GM12878 (cell line): ENCODE measurements at regions not wholly inside any gene's neighbourhood (a gene's known extent, or its start where the extent isn't known, plus 50 kb on each side); places are given as distances from the start of the nearest gene placed in this dataset.

Experiments
- ATAC-seq: fragments of 200-7000 bp; cut with Tn5 transposase; 3 replicates; pipeline ENCODE4 v1.9.1; 2020; ENCODE audit warnings: mild to moderate bottlenecking, moderate library complexity
- BruUV-seq: library from RNA; stranded (reverse); fragments of 400-500 nt; replicated peaks from 2 replicates; lab custom pipeline; 2021; lab: Mats Ljungman, UMichigan
- CTCF ChIA-PET: fragments of 300-600 bp; sonication (Branson Sonifier 250); formaldehyde crosslinking; extraction: SDS; loops from one replicate; lab custom pipeline; 2021; ENCODE audit warnings: inconsistent platforms; lab: Yijun Ruan, JAX
- POLR2A ChIA-PET: fragments of 350-600 bp; formaldehyde crosslinking; extraction: SDS; loops from one replicate; lab custom pipeline; 2021; ENCODE audit warnings: inconsistent platforms; lab: Charles Lee
- RAD21 ChIA-PET: fragments of 300-600 bp; sonication (Branson Sonifier 250); formaldehyde crosslinking; loops from one replicate; lab custom pipeline; 2023; ENCODE audit warnings: antibody characterized with exemption; ENCODE audit not compliant: unreplicated experiment; lab: Charles Lee
- SMC1A ChIA-PET: fragments of 300-600 bp; sonication (Branson Sonifier 250); formaldehyde crosslinking; loops from one replicate; lab custom pipeline; 2023; ENCODE audit not compliant: unreplicated experiment, uncharacterized antibody; lab: Charles Lee
- DNase-seq: peaks from one replicate; pipeline ENCODE4 v3.0.0-alpha.2; 2011; ENCODE audit warnings: low read depth, low spot score
- FAIRE-seq: peaks from 3 replicates; lab custom pipeline; 2011; peaks lifted over from hg19 to GRCh38; lab: Jason Lieb, UNC
- H2AFZ ChIP-seq: 2 replicates; pipeline ENCODE4 v1.6.0; 2011; ENCODE audit warnings: low read depth, low read length, control low read depth; ENCODE audit not compliant: control insufficient read depth
- H3K27ac ChIP-seq: 2 replicates; pipeline ENCODE4 v1.5.1; 2011; ENCODE audit warnings: control low read depth; ENCODE audit not compliant: control insufficient read depth, insufficient read depth
- H3K27me3 ChIP-seq, 2 experiments: replicated peaks in 1 of 2; 2 replicates each; pipeline versions ENCODE4 v1.6.0 to v1.6.1; 2011; ENCODE audit warnings: low read length in 1 of 2; ENCODE audit not compliant: control insufficient read depth in 2 of 2, insufficient read depth in 2 of 2
- H3K36me3 ChIP-seq, 2 experiments: 2 replicates each; pipeline ENCODE4 v1.5.1; 2011; ENCODE audit warnings: low read length in 1 of 2; ENCODE audit not compliant: control insufficient read depth in 2 of 2, insufficient read depth in 2 of 2
- H3K4me1 ChIP-seq: 2 replicates; pipeline ENCODE4 v1.6.1; 2011; ENCODE audit warnings: mild to moderate bottlenecking, low read length, moderate library complexity, mixed read lengths; ENCODE audit not compliant: control insufficient read depth, insufficient read depth
- H3K4me2 ChIP-seq: 2 replicates; pipeline ENCODE4 v1.6.0; 2011; ENCODE audit warnings: control low read depth; ENCODE audit not compliant: control insufficient read depth, insufficient read depth
- H3K4me3 ChIP-seq: fragments of 200-600 bp; sonication (generic); 2 replicates; pipeline ENCODE4 v1.5.1; 2016
- H3K79me2 ChIP-seq: 2 replicates; pipeline ENCODE4 v1.6.0; 2011; ENCODE audit warnings: low read length; ENCODE audit not compliant: control insufficient read depth, insufficient read depth
- H3K9ac ChIP-seq: 2 replicates; pipeline ENCODE4 v1.8.0; 2011; ENCODE audit warnings: low read length, control low read depth, mixed read lengths; ENCODE audit not compliant: control insufficient read depth, insufficient read depth
- H3K9me3 ChIP-seq: replicated peaks from 3 replicates; pipeline ENCODE4 v1.5.1; 2011; ENCODE audit warnings: mild to moderate bottlenecking, low read length; ENCODE audit not compliant: control insufficient read depth, insufficient read depth
- H4K20me1 ChIP-seq: 2 replicates; pipeline ENCODE4 v1.6.0; 2011; ENCODE audit not compliant: control insufficient read depth, insufficient read depth
- HDAC6 ChIP-seq: fragments of 200-600 bp; sonication (generic); IDR thresholded peaks from one replicate; pipeline ENCODE4 v1.8.0; 2017; ENCODE audit warnings: antibody characterized with exemption; ENCODE audit not compliant: unreplicated experiment
- KDM1A ChIP-seq: fragments of 200-600 bp; sonication (generic); IDR thresholded peaks from 2 replicates; pipeline ENCODE4 v1.6.1; 2016; ENCODE audit warnings: borderline replicate concordance
- POLR2AphosphoS2 ChIP-seq: IDR thresholded peaks from 2 replicates; pipeline ENCODE4 v1.6.1; 2011; ENCODE audit warnings: low read depth, mild to moderate bottlenecking, low read length, improper control_type of control experiment, moderate library complexity
- SMARCA5 ChIP-seq: fragments of 450-650 bp; IDR thresholded peaks from 2 replicates; pipeline ENCODE4 v1.6.1; 2017; ENCODE audit warnings: mild to moderate bottlenecking
- ZNF217 ChIP-seq: fragments of 450-650 bp; IDR thresholded peaks from 2 replicates; pipeline ENCODE4 v1.6.1; 2017; ENCODE audit warnings: antibody characterized with exemption, mild to moderate bottlenecking
- WGBS: methylation state at CpG from one replicate; pipeline ENCODE4 v1.1.6; 2016; ENCODE audit warnings: low lambda C conversion rate; ENCODE audit not compliant: insufficient replicate concordance, insufficient coverage; ENCODE audit errors: missing lambda C conversion rate; 5-methylcytosine and 5-hydroxymethylcytosine counted together
- in situ Hi-C: fragments of 300-500 bp; cut with MboI; formaldehyde crosslinking; loops from 9 replicates; pipeline ENCODE4 v1.14.3; 2018; ENCODE audit warnings: mixed read lengths
- intact Hi-C: fragments of 100-400 bp; cut with micrococcal nuclease; formaldehyde crosslinking; loops from one replicate; pipeline ENCODE4 v1.14.2; 2022; ENCODE audit not compliant: unreplicated experiment
- TF ChIP-seq, protein P1 (sequence below): fragments of 450-650 bp; IDR thresholded peaks from 2 replicates; pipeline ENCODE4 v1.6.1; 2017; ENCODE audit warnings: mild to moderate bottlenecking
- TF ChIP-seq, protein P2 (sequence below), 3 experiments: IDR thresholded peaks in 2 of 3; conservative IDR thresholded peaks in 1 of 3; 2 replicates each; pipeline ENCODE4 v1.5.1; 2011; ENCODE audit warnings: low read depth in 3 of 3, low read length in 3 of 3, mild to moderate bottlenecking in 3 of 3, control low read depth in 2 of 3, moderate library complexity in 2 of 3, inconsistent platforms in 1 of 3, mixed read lengths in 1 of 3; ENCODE audit not compliant: control insufficient read depth in 2 of 3, insufficient read depth in 1 of 3; ENCODE audit errors: extremely low read depth in 1 of 3

- H3K4me3 ChIP-seq, result no peak overlapping the region
- POLR2A ChIA-PET, result no interaction called here
- in situ Hi-C loops, result no loop called here
Measured at GRCh38 chr2:237268004-237268708, 145.8 kb downstream of the COL6A3 start.

More at GRCh38 chr2:237268004-237268708, 145.8 kb downstream of the COL6A3 start:
- Histone ChIP-seq H3K4me1 (no peaks in the 10 kb centered on the region), H4K20me1 (no peaks in the 10 kb centered on the region), H3K79me2 (no peaks in the 10 kb centered on the region), H3K27me3 (no peaks in the 10 kb centered on the region; a peak in 2 of 4 replicates), H3K4me2 (no peak overlapping the region), H2AFZ (no peak overlapping the region), H3K9ac (no peak overlapping the region), H3K9me3 (no peaks in the 10 kb centered on the region), H3K36me3 (no peaks in the 10 kb centered on the region), H3K27ac (no peak overlapping the region)
- CTCF ChIA-PET, result no interaction called here
- RAD21 ChIA-PET, result no interaction called here
- ATAC-seq, result no peak
- BruUV-seq, result no TSS peak
- SMC1A ChIA-PET, result no interaction called here
- no peak for DNase-seq
- intact Hi-C loops, result no loop called here
- 4% methylated on average over 7 of the region's 7 CpGs for WGBS
- FAIRE-seq, result no peak
- TF ChIP-seq, protein P1, sequence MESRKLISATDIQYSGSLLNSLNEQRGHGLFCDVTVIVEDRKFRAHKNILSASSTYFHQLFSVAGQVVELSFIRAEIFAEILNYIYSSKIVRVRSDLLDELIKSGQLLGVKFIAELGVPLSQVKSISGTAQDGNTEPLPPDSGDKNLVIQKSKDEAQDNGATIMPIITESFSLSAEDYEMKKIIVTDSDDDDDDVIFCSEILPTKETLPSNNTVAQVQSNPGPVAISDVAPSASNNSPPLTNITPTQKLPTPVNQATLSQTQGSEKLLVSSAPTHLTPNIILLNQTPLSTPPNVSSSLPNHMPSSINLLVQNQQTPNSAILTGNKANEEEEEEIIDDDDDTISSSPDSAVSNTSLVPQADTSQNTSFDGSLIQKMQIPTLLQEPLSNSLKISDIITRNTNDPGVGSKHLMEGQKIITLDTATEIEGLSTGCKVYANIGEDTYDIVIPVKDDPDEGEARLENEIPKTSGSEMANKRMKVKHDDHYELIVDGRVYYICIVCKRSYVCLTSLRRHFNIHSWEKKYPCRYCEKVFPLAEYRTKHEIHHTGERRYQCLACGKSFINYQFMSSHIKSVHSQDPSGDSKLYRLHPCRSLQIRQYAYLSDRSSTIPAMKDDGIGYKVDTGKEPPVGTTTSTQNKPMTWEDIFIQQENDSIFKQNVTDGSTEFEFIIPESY, result no peak
- TF ChIP-seq SMARCA5 (no peak), KDM1A (no peak), POLR2AphosphoS2 (no peak), ZNF217 (no peak), HDAC6 (no peak)
- TF ChIP-seq, protein P2, sequence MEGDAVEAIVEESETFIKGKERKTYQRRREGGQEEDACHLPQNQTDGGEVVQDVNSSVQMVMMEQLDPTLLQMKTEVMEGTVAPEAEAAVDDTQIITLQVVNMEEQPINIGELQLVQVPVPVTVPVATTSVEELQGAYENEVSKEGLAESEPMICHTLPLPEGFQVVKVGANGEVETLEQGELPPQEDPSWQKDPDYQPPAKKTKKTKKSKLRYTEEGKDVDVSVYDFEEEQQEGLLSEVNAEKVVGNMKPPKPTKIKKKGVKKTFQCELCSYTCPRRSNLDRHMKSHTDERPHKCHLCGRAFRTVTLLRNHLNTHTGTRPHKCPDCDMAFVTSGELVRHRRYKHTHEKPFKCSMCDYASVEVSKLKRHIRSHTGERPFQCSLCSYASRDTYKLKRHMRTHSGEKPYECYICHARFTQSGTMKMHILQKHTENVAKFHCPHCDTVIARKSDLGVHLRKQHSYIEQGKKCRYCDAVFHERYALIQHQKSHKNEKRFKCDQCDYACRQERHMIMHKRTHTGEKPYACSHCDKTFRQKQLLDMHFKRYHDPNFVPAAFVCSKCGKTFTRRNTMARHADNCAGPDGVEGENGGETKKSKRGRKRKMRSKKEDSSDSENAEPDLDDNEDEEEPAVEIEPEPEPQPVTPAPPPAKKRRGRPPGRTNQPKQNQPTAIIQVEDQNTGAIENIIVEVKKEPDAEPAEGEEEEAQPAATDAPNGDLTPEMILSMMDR (IDR thresholded peaks at IDR 0.05 in 2 of 3, conservative IDR thresholded peaks at IDR 0.05 in 1 of 3; ENCODE audit: control insufficient read depth in 2 of 3, extremely low read depth in 1 of 3, insufficient read depth in 1 of 3, low read depth in 3 of 3, low read length in 3 of 3), result no peak
